Raji (cell line): ENCODE measurements at regions not wholly inside any gene's neighbourhood (a gene's known extent, or its start where the extent isn't known, plus 50 kb on each side); places are given as distances from the start of the nearest gene placed in this dataset.

Experiments used
- POLR2A ChIP-seq: IDR thresholded peaks from 2 replicates; pipeline ENCODE4 v1.6.1; 2011; ENCODE audit warnings: low read depth, low read length, control low read depth; ENCODE audit not compliant: insufficient read depth

- no peak for TF ChIP-seq POLR2A
Observed at GRCh38 chr1:172936088-172936645, 114.6 kb downstream of the TNFSF18 start.

- TF ChIP-seq POLR2A = no peak
Observed at GRCh38 chr1:172938681-172939080, 112.1 kb downstream of the TNFSF18 start.

- TF ChIP-seq POLR2A = no peak
Observed at GRCh38 chr1:172939475-172939874, 111.3 kb downstream of the TNFSF18 start.

- no peak for TF ChIP-seq POLR2A
Observed at GRCh38 chr1:172940174-172940855, 110.4 kb downstream of the TNFSF18 start.

- no peak for TF ChIP-seq POLR2A
Observed at GRCh38 chr1:172941471-172941870, 109.3 kb downstream of the TNFSF18 start.

- TF ChIP-seq POLR2A = no peak
Observed at GRCh38 chr1:172941945-172942344, 108.8 kb downstream of the TNFSF18 start.

GRCh38 chr1:172944931-172945330 lies 105.8 kb downstream of the TNFSF18 start:
- TF ChIP-seq POLR2A = no peak

GRCh38 chr1:172946814-172947507 lies 103.8 kb downstream of the TNFSF18 start:
- TF ChIP-seq POLR2A = no peak

GRCh38 chr1:172948457-172948856 lies 102.3 kb downstream of the TNFSF18 start:
- no peak for TF ChIP-seq POLR2A

GRCh38 chr1:172949096-172949495 lies 101.6 kb downstream of the TNFSF18 start:
- no peak for TF ChIP-seq POLR2A

- TF ChIP-seq POLR2A = no peak
Observed at GRCh38 chr1:172950528-172950927, 100.2 kb downstream of the TNFSF18 start.

GRCh38 chr1:172951730-172952365 lies 98.9 kb downstream of the TNFSF18 start:
- no peak for TF ChIP-seq POLR2A

GRCh38 chr1:172952516-172952915 lies 98.2 kb downstream of the TNFSF18 start:
- TF ChIP-seq POLR2A = no peak

- no peak for TF ChIP-seq POLR2A
Observed at GRCh38 chr1:172954476-172955150, 96.1 kb downstream of the TNFSF18 start.

GRCh38 chr1:172955161-172955815 lies 95.5 kb downstream of the TNFSF18 start:
- TF ChIP-seq POLR2A = no peak

GRCh38 chr1:172956871-172957270 lies 93.9 kb downstream of the TNFSF18 start:
- no peak for TF ChIP-seq POLR2A
